Osteoblast (primary cell): ENCODE measurements at regions not wholly inside any gene's neighbourhood (a gene's known extent, or its start where the extent isn't known, plus 50 kb on each side); places are given as distances from the start of the nearest gene placed in this dataset.

Experiments used
- DNase-seq: peaks from one replicate; pipeline ENCODE4 v3.0.0; 2011; ENCODE audit warnings: low spot score, mixed read lengths; ENCODE audit not compliant: insufficient read length; ENCODE audit errors: missing footprints
- H2AFZ ChIP-seq: 2 replicates; pipeline ENCODE4 v1.6.0; 2011; ENCODE audit warnings: mild to moderate bottlenecking, low read length
- H3K27ac ChIP-seq: 2 replicates; pipeline ENCODE4 v1.5.1; 2011; ENCODE audit warnings: mild to moderate bottlenecking, low read depth, low read length, moderate library complexity
- H3K27me3 ChIP-seq: 2 replicates; pipeline ENCODE4 v1.6.0; 2012; ENCODE audit warnings: mild to moderate bottlenecking, control low read depth, inconsistent platforms, low read length, moderate library complexity; ENCODE audit not compliant: insufficient read depth
- H3K36me3 ChIP-seq: 2 replicates; pipeline ENCODE4 v1.5.1; 2011; ENCODE audit warnings: mild to moderate bottlenecking, low read length, control low read depth, moderate library complexity; ENCODE audit not compliant: insufficient read depth
- H3K4me1 ChIP-seq: 2 replicates; pipeline ENCODE4 v1.5.1; 2011; ENCODE audit warnings: mild to moderate bottlenecking, low read length, control low read depth, moderate library complexity; ENCODE audit not compliant: insufficient read depth
- H3K4me2 ChIP-seq: 2 replicates; pipeline ENCODE4 v1.6.0; 2011; ENCODE audit warnings: mild to moderate bottlenecking, low read length; ENCODE audit not compliant: insufficient read depth
- H3K4me3 ChIP-seq: fragments of 200-600 bp; sonication (generic); 3 replicates; pipeline ENCODE4 v1.5.1; 2012; ENCODE audit warnings: mild to moderate bottlenecking, low read length, inconsistent platforms; ENCODE audit not compliant: insufficient read depth
- H3K79me2 ChIP-seq: 2 replicates; pipeline ENCODE4 v1.6.0; 2012; ENCODE audit warnings: mild to moderate bottlenecking, low read length, control low read depth, inconsistent platforms; ENCODE audit not compliant: insufficient read depth
- H3K9me3 ChIP-seq: 2 replicates; pipeline ENCODE4 v1.5.1; 2011; ENCODE audit warnings: low read depth, low read length, control low read depth
- H4K20me1 ChIP-seq: 2 replicates; pipeline ENCODE4 v1.6.0; 2012; ENCODE audit warnings: mild to moderate bottlenecking, low read length, control low read depth; ENCODE audit not compliant: insufficient read depth
- CTCF ChIP-seq: IDR thresholded peaks from 2 replicates; pipeline ENCODE4 v1.5.1; 2011; ENCODE audit warnings: mild to moderate bottlenecking, low read depth, low read length, moderate library complexity; ENCODE audit errors: extremely low read depth

- Histone ChIP-seq H4K20me1 (no peaks in the 10 kb centered on the region), H3K4me3 (no peak overlapping the region), H3K27ac (no peak overlapping the region), H3K79me2 (no peaks in the 10 kb centered on the region), H3K9me3 (no peaks in the 10 kb centered on the region), H3K4me2 (no peak overlapping the region), H3K27me3 (no peaks in the 10 kb centered on the region), H3K36me3 (no peaks in the 10 kb centered on the region), H2AFZ (no peak overlapping the region), H3K4me1 (no peaks in the 10 kb centered on the region)
- no peak for DNase-seq
- no peak for TF ChIP-seq CTCF
Measured at GRCh38 chr14:83992857-83993256, 1537.1 kb upstream of the FLRT2 start.

GRCh38 chr14:83993545-83993944 is 1536.4 kb upstream of the FLRT2 start:
- no peak for TF ChIP-seq CTCF
- H3K4me1 ChIP-seq, result no peaks in the 10 kb centered on the region
- DNase-seq, result no peak
- no peak overlapping the region for H3K4me3 ChIP-seq
- no peak overlapping the region for H3K4me2 ChIP-seq
- no peaks in the 10 kb centered on the region for H3K27me3 ChIP-seq
- no peak overlapping the region for H2AFZ ChIP-seq
- no peak overlapping the region for H3K27ac ChIP-seq
- H3K9me3 ChIP-seq, result no peaks in the 10 kb centered on the region
- H3K79me2 ChIP-seq, result no peaks in the 10 kb centered on the region
- H3K36me3 ChIP-seq, result no peaks in the 10 kb centered on the region
- no peaks in the 10 kb centered on the region for H4K20me1 ChIP-seq

GRCh38 chr14:83994020-83994419 is 1535.9 kb upstream of the FLRT2 start:
- no peaks in the 10 kb centered on the region for H4K20me1 ChIP-seq
- no peak overlapping the region for H3K27ac ChIP-seq
- no peak overlapping the region for H3K4me2 ChIP-seq
- no peaks in the 10 kb centered on the region for H3K9me3 ChIP-seq
- H2AFZ ChIP-seq, result no peak overlapping the region
- no peaks in the 10 kb centered on the region for H3K79me2 ChIP-seq
- no peaks in the 10 kb centered on the region for H3K36me3 ChIP-seq
- TF ChIP-seq CTCF, result no peak
- H3K4me3 ChIP-seq, result no peak overlapping the region
- DNase-seq, result no peak
- no peaks in the 10 kb centered on the region for H3K27me3 ChIP-seq
- no peaks in the 10 kb centered on the region for H3K4me1 ChIP-seq

- Histone ChIP-seq H4K20me1 (no peaks in the 10 kb centered on the region), H3K27ac (no peak overlapping the region), H2AFZ (no peak overlapping the region), H3K36me3 (no peaks in the 10 kb centered on the region), H3K9me3 (peaks cover 4% of the 10 kb centered on the region), H3K27me3 (no peaks in the 10 kb centered on the region), H3K4me3 (no peak overlapping the region), H3K79me2 (no peaks in the 10 kb centered on the region), H3K4me1 (no peaks in the 10 kb centered on the region), H3K4me2 (no peak overlapping the region)
- TF ChIP-seq CTCF, result no peak
- no peak for DNase-seq
Measured at GRCh38 chr14:84001023-84001422, 1528.9 kb upstream of the FLRT2 start.
